ENCODE measurements at regions not wholly inside any gene's neighbourhood (a gene's known extent, or its start where the extent isn't known, plus 50 kb on each side); places are given as distances from the start of the nearest gene placed in this dataset.
A peak's percentile ranks its signal among the peaks of the same experiment; 100 is the strongest.

DNA sequence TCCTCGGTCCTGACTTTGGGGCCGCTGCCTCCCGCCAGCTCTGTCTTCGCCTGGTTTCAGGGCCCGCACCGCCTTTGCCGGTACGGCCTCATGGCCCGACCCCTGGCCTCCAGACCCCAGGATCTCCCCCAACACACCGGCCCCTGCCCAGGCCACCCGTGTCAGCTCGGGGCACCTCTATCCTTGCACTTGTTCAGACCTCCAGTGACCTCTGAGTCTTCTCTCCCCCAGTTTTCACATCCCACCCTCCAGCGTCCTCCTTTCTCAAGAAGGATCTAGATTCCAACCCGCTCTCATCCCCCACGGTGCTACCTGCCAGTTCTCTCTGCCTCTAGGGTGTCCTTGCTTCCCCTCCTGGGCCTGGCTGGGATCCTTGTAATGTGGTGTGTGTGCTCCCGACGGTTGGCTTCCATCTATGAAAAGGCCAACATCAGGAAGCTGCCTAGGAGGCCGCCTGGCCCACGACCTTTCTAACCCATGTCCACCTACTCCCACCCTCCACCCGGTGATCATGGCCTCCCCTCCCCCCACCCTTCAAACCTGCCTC, 61.1 kb downstream of the SPATA31C2 start:
- Histone ChIP-seq H3K23me2 (ENCODE audit: low read depth, low read length) (peaks cover 8% of the 10 kb centered on the region), H3K4ac (replicated peaks; ENCODE audit: insufficient read length, low read depth, low read length) (no peak overlapping the region), H2BK120ac (replicated peaks; ENCODE audit: low read depth, low read length) (no peak overlapping the region), H2BK15ac (ENCODE audit: low read length) (peak overlapping the region; percentile 61; the same call in 1 of the 2 replicates), H4K8ac (ENCODE audit: extremely low read depth, insufficient read depth, low read length) (0 out of 2 replicates have a peak overlapping the region, but pooled peaks have one; percentile 82), H3K23ac (ENCODE audit: insufficient read length) (no peak overlapping the region), H2BK20ac (ENCODE audit: low read length) (peak overlapping the region; percentile 95; the same call in 1 of the 2 replicates), H3K56ac (replicated peaks; ENCODE audit: insufficient read length, low read depth, low read length) (no peak overlapping the region), H4K20me1 (replicated peaks in 1 of 2; ENCODE audit: control insufficient read depth in 1 of 2, insufficient read depth in 2 of 2, low read length in 2 of 2) (no peaks in the 10 kb centered on the region), H3K4me1 (replicated peaks in 1 of 4; ENCODE audit: control insufficient read depth in 3 of 4, insufficient read depth in 4 of 4, low read length in 3 of 4) (peaks cover 0 to 14% (median 8%) of the 10 kb centered on the region in 4 experiments; a peak in 6 of 7 replicates), H3K36me3 (ENCODE audit: control insufficient read depth in 2 of 4, insufficient read depth in 4 of 4, low read length in 3 of 4) (no peaks in the 10 kb centered on the region), H4K91ac (replicated peaks; ENCODE audit: insufficient read length, low read length) (peak overlapping the region; percentile 79), H3K4me2 (ENCODE audit: insufficient read depth in 1 of 2, low read depth in 2 of 2, low read length in 2 of 2) (peak overlapping the region; percentile 80 to 93), H3K79me1 (ENCODE audit: low read depth, low read length) (no peaks in the 10 kb centered on the region), H2AK5ac (ENCODE audit: low read depth, low read length) (0 out of 2 replicates have a peak overlapping the region, but pooled peaks have one; percentile 4), H2BK5ac (ENCODE audit: low read depth, low read length) (peak overlapping the region; percentile 78; the same call in 1 of the 2 replicates), H3K27ac (ENCODE audit: low read depth, low read length) (no peak overlapping the region), H2AFZ (ENCODE audit: low read length) (peak overlapping the region; percentile 55; the same call in 1 of the 2 replicates), H3K79me2 (ENCODE audit: control insufficient read depth in 1 of 2, insufficient read depth in 2 of 2, low read length in 2 of 2) (no peaks in the 10 kb centered on the region), H3K27me3 (replicated peaks in 1 of 4; ENCODE audit: control insufficient read depth in 3 of 4, extremely low read depth in 1 of 4, insufficient read depth in 3 of 4, low read length in 3 of 4) (peaks cover 0 to 32% (median 16%) of the 10 kb centered on the region in 4 experiments; a peak in 6 of 7 replicates), H3K9ac (replicated peaks in 1 of 4; ENCODE audit: extremely low read depth in 1 of 4, low read depth in 3 of 4, low read length in 3 of 4) (peak overlapping the region in 2 of 4 experiments; percentile 9 to 13; a peak in 1 of 7 replicates), H4K5ac (ENCODE audit: insufficient read length, low read depth, low read length) (no peak overlapping the region), H3K9me3 (ENCODE audit: insufficient read depth in 2 of 2, low read depth in 1 of 2, low read length in 1 of 2) (no peaks in the 10 kb centered on the region), H3K14ac (ENCODE audit: insufficient read length) (no peak overlapping the region), H3K4me3 (ENCODE audit: extremely low read depth in 1 of 4, insufficient read depth in 2 of 4, low read depth in 3 of 4, low read length in 4 of 4) (peak overlapping the region in 2 of 4 experiments; percentile 39 to 61; a peak in 3 of 8 replicates), H2BK12ac (ENCODE audit: low read depth, low read length) (peak overlapping the region; percentile 68; the same call in 1 of the 2 replicates), H3K18ac (ENCODE audit: extremely low read depth, low read length) (peak overlapping the region; percentile 87)
- FAIRE-seq (no peak), DNase-seq (ENCODE audit: low read depth in 1 of 2, low spot score in 2 of 2) (no peak)
- POLR2A ChIA-PET (ENCODE audit: partially characterized antibody), result interaction anchor here (1.1 to 1.6 kb wide), 4 partner anchors 17 to 81 kb away, joined by 3 to 5 read pairs (median 4); no protein-coding TSS in a partner anchor
- 66% methylated on average over 10 of the region's 20 CpGs; no CpG with 5 or more reads in 1 of the 2 experiments for WGBS, 2 experiments (ENCODE audit: extremely low coverage in 1 of 2, insufficient coverage in 1 of 2, insufficient read length in 1 of 2, insufficient replicate concordance in 2 of 2, low coverage in 1 of 2, low lambda C conversion rate in 2 of 2, missing lambda C conversion rate in 1 of 2)
- TF ChIP-seq CBX8 (IDR thresholded peaks at IDR 0.05; ENCODE audit: borderline replicate concordance, low read depth, low read length), result no peak
- TF ChIP-seq KDM5A (IDR thresholded peaks at IDR 0.05; ENCODE audit: low read length), result no peak
- TF ChIP-seq, protein P1, sequence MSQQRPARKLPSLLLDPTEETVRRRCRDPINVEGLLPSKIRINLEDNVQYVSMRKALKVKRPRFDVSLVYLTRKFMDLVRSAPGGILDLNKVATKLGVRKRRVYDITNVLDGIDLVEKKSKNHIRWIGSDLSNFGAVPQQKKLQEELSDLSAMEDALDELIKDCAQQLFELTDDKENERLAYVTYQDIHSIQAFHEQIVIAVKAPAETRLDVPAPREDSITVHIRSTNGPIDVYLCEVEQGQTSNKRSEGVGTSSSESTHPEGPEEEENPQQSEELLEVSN (IDR thresholded peaks at IDR 0.05), result peak; percentile 65; the same call in 1 of the 2 replicates
- TF ChIP-seq CHD2 (IDR thresholded peaks at IDR 0.05; ENCODE audit: low read length), result no peak
- TF ChIP-seq CTBP2 (IDR thresholded peaks at IDR 0.05; ENCODE audit: borderline replicate concordance, insufficient read depth, insufficient read length, low read length), result no peak
- TF ChIP-seq MAFK (IDR thresholded peaks at IDR 0.05; ENCODE audit: low read depth, low read length), result no peak
- CTCF ChIA-PET (ENCODE audit: partially characterized antibody), result interaction anchor here (0.9 to 3.1 kb wide), 9 partner anchors 13 to 198 kb away, joined by 3 to 12 read pairs (median 4); no protein-coding TSS in a partner anchor
